ENCODE measurements at regions not wholly inside any gene's neighbourhood (a gene's known extent, or its start where the extent isn't known, plus 50 kb on each side); places are given as distances from the start of the nearest gene placed in this dataset.

DNA sequence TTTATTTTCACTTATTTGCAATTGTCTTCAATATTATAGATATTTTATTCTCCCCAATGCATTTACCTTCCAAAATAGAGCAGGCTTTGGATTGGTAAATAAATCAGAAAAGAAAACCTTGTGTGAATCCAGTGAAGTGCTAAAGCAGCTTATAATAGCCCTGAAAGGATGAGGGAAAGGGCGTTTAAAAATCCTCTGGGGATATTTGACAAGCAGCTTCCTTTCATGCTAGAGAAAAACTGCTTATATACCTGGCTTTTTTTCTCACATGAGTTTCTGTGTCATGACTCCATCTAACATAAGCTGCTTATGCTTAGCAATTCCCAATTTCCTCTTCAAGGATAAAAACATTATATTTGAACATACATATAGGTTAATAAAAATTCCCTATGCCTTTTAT, 221.6 kb upstream of the SEMA3E start:
- WGBS (ENCODE audit: extremely low coverage, insufficient read length, low lambda C conversion rate), result no CpG with 5 or more reads among the region's 1 CpG
- H3K27ac Mint-ChIP-seq, result no peak overlapping the region
- TF ChIP-seq, protein P1, sequence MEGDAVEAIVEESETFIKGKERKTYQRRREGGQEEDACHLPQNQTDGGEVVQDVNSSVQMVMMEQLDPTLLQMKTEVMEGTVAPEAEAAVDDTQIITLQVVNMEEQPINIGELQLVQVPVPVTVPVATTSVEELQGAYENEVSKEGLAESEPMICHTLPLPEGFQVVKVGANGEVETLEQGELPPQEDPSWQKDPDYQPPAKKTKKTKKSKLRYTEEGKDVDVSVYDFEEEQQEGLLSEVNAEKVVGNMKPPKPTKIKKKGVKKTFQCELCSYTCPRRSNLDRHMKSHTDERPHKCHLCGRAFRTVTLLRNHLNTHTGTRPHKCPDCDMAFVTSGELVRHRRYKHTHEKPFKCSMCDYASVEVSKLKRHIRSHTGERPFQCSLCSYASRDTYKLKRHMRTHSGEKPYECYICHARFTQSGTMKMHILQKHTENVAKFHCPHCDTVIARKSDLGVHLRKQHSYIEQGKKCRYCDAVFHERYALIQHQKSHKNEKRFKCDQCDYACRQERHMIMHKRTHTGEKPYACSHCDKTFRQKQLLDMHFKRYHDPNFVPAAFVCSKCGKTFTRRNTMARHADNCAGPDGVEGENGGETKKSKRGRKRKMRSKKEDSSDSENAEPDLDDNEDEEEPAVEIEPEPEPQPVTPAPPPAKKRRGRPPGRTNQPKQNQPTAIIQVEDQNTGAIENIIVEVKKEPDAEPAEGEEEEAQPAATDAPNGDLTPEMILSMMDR (conservative IDR thresholded peaks at IDR 0.05), result no peak
- H3K27ac ChIP-seq (ENCODE audit: insufficient read length, low read depth, low read length), result no peak overlapping the region
- no peak overlapping the region for H2AFZ ChIP-seq (ENCODE audit: low read length)
- no peaks in the 10 kb centered on the region for H3K79me1 ChIP-seq (ENCODE audit: insufficient read depth, low read depth, low read length, poor library complexity, severe bottlenecking)
- no peak overlapping the region for H2BK120ac ChIP-seq (ENCODE audit: low read depth, low read length, poor library complexity, severe bottlenecking)
- H2BK12ac ChIP-seq (ENCODE audit: insufficient read length, low read depth, low read length), result no peak overlapping the region
- H3K9me3 Mint-ChIP-seq, result no peaks in the 10 kb centered on the region
- H3K36me3 Mint-ChIP-seq (ENCODE audit: insufficient read depth in 1 of 3, low read depth in 3 of 3), result no peaks in the 10 kb centered on the region
- no peak overlapping the region for H3K4ac ChIP-seq (ENCODE audit: low read depth, low read length)
- no peak overlapping the region for H2BK5ac ChIP-seq (ENCODE audit: insufficient read length, low read length)
- no peak overlapping the region for H2AK5ac ChIP-seq (ENCODE audit: insufficient read length, low read length)
- H3K4me2 ChIP-seq (ENCODE audit: insufficient read depth, insufficient read length, low read length), result no peak overlapping the region
- H3T11ph ChIP-seq (ENCODE audit: low read length), result no peak overlapping the region
- H4K91ac ChIP-seq (ENCODE audit: insufficient read length, low read depth, low read length), result no peak overlapping the region
- H3K9me3 ChIP-seq (ENCODE audit: control insufficient read depth, low read depth, low read length), result no peaks in the 10 kb centered on the region
- no peaks in the 10 kb centered on the region for H3K79me2 ChIP-seq (ENCODE audit: insufficient read depth, low read length)
- H3K23me2 ChIP-seq (ENCODE audit: insufficient read length, low read depth, low read length, poor library complexity, severe bottlenecking), result no peaks in the 10 kb centered on the region
- H3K27me3 ChIP-seq (ENCODE audit: insufficient read depth, low read length), result no peaks in the 10 kb centered on the region
- no peak overlapping the region for H2BK20ac ChIP-seq (ENCODE audit: low read depth, low read length, poor library complexity, severe bottlenecking)
- no peak overlapping the region for H3K23ac ChIP-seq (ENCODE audit: insufficient read length, low read depth, low read length)
- H3K9ac ChIP-seq (ENCODE audit: extremely low read depth, insufficient read length, low read length), result no peak overlapping the region
- no peak overlapping the region for H3K4me3 Mint-ChIP-seq
- no peak overlapping the region for H3K56ac ChIP-seq (ENCODE audit: insufficient read length, low read depth, low read length)
- no peak overlapping the region for H4K5ac ChIP-seq (ENCODE audit: insufficient read length, low read depth, low read length)
- no peak overlapping the region for H2BK15ac ChIP-seq (ENCODE audit: low read depth, low read length)
- H4K20me1 ChIP-seq (ENCODE audit: control insufficient read depth, insufficient read depth, insufficient read length), result no peaks in the 10 kb centered on the region
- no peak overlapping the region for H3K14ac ChIP-seq (ENCODE audit: insufficient read depth, low read length)
- H4K8ac ChIP-seq (replicated peaks; ENCODE audit: insufficient read length, low read depth, low read length), result no peak overlapping the region
- no peaks in the 10 kb centered on the region for H3K27me3 Mint-ChIP-seq (ENCODE audit: low read depth)
- H3K4me1 Mint-ChIP-seq, result peaks cover 3 to 11% of the 10 kb centered on the region in 2 experiments; a peak in 2 of 4 replicates
- no peak for DNase-seq
- H3K18ac ChIP-seq (ENCODE audit: insufficient read length, low read depth, low read length), result no peak overlapping the region
- no peaks in the 10 kb centered on the region; the same call in 1 of the 2 replicates for H3K4me1 ChIP-seq (ENCODE audit: insufficient read depth, low read length)

All from H9 (cell line).